Activated effector memory CD4-positive, alpha-beta T cell treated with Interleukin-2 at 50 U/mL for 16 hours (primary cell): ENCODE measurements at regions not wholly inside any gene's neighbourhood (a gene's known extent, or its start where the extent isn't known, plus 50 kb on each side); places are given as distances from the start of the nearest gene placed in this dataset.

Source experiments
- DNase-seq: peaks from one replicate; pipeline ENCODE4 v3.0.0-alpha.2; 2020

GRCh38 chr2:234550511-234551107 lies 53.7 kb upstream of the ARL4C start:
- peak; percentile 23 for DNase-seq

DNA sequence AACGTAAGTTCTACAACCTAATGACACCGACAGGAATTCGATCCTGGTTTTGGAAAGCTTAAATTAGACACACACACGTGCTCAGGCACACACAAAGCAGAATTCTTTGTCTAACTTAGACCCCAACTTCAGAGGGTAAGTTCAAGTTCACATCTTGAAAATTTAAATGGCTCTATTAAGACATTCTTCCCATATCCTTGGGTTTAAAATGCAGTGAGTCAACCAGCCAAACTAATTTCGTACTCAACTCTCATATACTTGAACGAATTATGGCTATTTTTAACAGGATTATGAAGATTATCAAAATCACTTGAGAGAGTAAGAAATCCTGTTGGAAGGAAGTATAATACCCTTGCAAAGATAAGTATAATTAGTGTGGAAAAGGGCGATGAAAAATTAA lies 53.2 kb upstream of the ARL4C start:
- no peak for DNase-seq

- DNase-seq = no peak
Observed at GRCh38 chr2:234548695-234549420, 52.0 kb upstream of the ARL4C start.

GRCh38 chr2:234546770-234547169 lies 49.9 kb upstream of the ARL4C start:
- no peak for DNase-seq
